ENCODE measurements at regions not wholly inside any gene's neighbourhood (a gene's known extent, or its start where the extent isn't known, plus 50 kb on each side); places are given as distances from the start of the nearest gene placed in this dataset.

DNA sequence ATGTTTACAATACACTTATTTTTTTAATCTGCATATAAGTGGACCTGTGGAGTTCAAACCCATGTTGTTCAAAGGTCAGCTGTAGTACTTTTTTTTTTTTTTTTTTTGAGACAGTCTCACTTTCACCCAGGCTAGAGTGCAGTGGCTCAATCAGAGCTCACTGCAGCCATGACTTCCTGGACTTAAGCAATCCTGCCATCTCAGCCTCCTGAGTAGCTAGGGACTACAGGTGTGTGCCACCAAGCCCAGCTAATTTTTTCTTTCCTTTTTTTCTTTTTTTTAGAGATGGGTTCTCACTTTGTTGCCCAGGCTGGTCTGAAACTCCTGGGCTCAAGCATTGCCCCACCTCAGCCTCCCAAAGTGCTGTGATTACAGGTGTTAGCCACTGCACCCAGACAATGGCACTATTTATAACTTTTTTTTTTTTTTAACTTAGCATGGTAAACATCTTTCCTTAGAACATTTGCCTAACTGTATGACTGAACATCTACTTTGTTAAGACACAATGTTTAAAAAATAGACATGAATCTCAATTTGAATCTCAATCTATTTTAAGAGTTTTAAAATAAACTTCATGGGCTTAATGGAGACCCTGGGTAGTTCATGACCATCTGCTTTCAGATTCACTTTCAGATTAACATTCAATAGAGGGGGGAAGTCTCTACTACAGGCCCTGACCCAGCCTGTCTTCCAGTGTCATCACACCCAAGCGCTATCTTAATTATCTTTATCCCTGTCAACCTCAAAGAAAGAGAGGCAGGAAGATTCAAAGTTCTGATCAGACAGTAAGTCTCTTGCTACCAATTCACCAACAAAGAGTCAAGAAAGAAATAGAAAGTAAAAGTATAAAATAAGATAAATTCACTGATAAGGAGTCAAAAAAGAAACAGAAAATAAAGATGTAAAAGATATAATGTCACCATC is 97.7 kb upstream of the DOCK9 start:
- Histone ChIP-seq H3K9ac (ENCODE audit: low read length in 2 of 2) (no peak overlapping the region), H3K4me1 (ENCODE audit: control insufficient read depth, insufficient read depth, low read length) (peaks cover 5% of the 10 kb centered on the region), H3K36me3 (ENCODE audit: control insufficient read depth in 2 of 2, insufficient read depth in 2 of 2, low read length in 2 of 2) (peaks cover 0 to 3% of the 10 kb centered on the region in 2 donors), H3K27me3 (ENCODE audit: control insufficient read depth in 1 of 2, insufficient read depth in 2 of 2, low read length in 2 of 2) (no peaks in the 10 kb centered on the region), H3K27ac (ENCODE audit: low read length) (no peak overlapping the region), H3K4me3 (ENCODE audit: low read length in 2 of 2) (no peak overlapping the region), H3K9me3 (ENCODE audit: control insufficient read depth in 2 of 2, low read length in 2 of 2) (peaks cover 5% of the 10 kb centered on the region in 2 donors)

DNA sequence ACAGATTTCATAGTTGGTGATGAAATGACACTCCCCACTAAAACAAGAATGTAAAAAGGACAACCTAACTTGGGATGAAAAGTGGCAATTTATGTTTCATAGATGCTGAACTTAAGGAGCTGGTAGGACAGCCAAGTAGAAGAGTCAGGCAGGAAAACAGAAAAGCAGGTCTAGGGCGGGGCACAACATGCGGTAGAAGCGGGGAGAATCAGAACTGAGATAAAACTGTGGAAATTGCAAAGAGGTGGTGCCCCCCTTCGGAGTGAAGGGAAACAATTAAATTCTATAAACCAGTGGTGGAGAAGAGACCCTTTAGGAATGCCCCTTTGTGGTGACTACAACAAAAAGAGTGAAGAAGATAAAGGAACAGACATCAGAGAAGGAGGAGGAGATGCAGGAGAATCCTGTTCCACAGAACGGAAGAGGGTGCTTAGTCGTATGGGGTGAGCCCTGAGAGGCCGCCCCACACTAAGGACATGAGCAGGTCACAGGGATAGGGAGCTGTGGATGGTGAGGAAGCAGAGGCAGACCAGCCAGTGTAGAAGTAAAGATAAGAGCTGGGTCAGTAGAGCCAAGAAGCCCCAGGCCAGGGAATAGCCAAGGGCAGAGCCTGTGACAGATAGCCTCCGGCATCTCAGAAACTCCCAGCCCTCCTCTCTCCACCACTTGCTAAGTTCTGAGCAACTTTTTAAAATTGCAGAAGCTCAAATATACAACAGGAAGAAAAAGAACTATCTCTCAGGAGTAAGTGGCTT is 100.3 kb upstream of the DOCK9 start:
- Histone ChIP-seq H3K27me3 (ENCODE audit: control insufficient read depth in 1 of 2, insufficient read depth in 2 of 2, low read length in 2 of 2) (no peaks in the 10 kb centered on the region), H3K4me3 (ENCODE audit: low read length in 2 of 2) (no peak overlapping the region), H3K4me1 (ENCODE audit: control insufficient read depth, insufficient read depth, low read length) (peaks cover 7% of the 10 kb centered on the region), H3K9me3 (ENCODE audit: control insufficient read depth in 2 of 2, low read length in 2 of 2) (peaks cover 5% of the 10 kb centered on the region in 2 donors), H3K27ac (ENCODE audit: low read length) (no peak overlapping the region), H3K36me3 (ENCODE audit: control insufficient read depth in 2 of 2, insufficient read depth in 2 of 2, low read length in 2 of 2) (no peaks in the 10 kb centered on the region), H3K9ac (ENCODE audit: low read length in 2 of 2) (no peak overlapping the region)

DNA sequence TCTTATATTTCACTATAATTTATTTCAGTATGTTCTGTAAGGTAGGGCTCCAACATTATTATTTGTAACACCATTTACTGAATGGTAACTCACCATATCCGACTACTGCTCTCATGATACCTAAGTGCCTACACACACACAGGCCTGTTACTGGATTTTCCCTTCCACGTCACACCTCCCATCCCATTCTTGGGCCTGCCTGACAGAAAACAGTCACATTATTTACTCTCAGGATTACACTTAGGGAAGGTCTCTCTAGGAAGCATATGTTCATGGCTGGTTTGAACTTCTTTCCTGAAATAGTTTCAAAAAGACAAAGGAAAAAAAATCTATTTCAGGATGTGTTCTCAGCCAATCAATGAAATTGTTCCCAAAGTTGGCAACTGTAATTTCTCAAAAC is 102.3 kb upstream of the DOCK9 start:
- H3K4me3 ChIP-seq (ENCODE audit: low read length in 2 of 2): no peak overlapping the region
- no peaks in the 10 kb centered on the region for H3K36me3 ChIP-seq (ENCODE audit: control insufficient read depth in 2 of 2, insufficient read depth in 2 of 2, low read length in 2 of 2)

DNA sequence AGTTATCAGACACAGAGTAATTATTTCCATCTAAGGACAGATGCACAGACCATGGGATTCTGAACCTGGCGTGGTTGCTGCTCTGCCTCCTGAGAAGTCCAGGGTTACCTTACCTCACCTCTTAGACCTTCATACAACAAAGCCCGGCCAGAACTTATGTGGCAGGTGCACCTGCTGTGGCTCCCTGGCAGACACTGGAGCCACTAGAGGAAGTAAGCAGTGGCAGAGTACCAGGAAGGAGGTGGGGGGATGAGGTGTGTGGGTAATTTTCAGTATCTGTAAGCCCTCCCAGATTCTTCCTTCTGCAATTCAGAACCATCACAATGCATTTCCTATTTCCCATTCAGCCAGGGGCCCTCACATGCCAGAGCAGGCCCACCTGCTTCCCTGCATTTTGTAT is 106.1 kb upstream of the DOCK9 start:
- H3K36me3 ChIP-seq (ENCODE audit: control insufficient read depth in 2 of 2, insufficient read depth in 2 of 2, low read length in 2 of 2): no peaks in the 10 kb centered on the region
- no peak overlapping the region for H3K27ac ChIP-seq (ENCODE audit: low read length)
- peak overlapping the region; percentile 68 to 91 for H3K4me3 ChIP-seq (ENCODE audit: low read length in 2 of 2)
- H3K9me3 ChIP-seq (ENCODE audit: control insufficient read depth in 2 of 2, low read length in 2 of 2): no peaks in the 10 kb centered on the region
- peaks cover 29% of the 10 kb centered on the region for H3K4me1 ChIP-seq (ENCODE audit: control insufficient read depth, insufficient read depth, low read length)
- no peaks in the 10 kb centered on the region for H3K27me3 ChIP-seq (ENCODE audit: control insufficient read depth in 1 of 2, insufficient read depth in 2 of 2, low read length in 2 of 2)
- no peak overlapping the region for H3K9ac ChIP-seq (ENCODE audit: low read length in 2 of 2)

More for the DNA sequence above, 102.3 kb upstream of the DOCK9 start:
- no peaks in the 10 kb centered on the region for H3K27me3 ChIP-seq (ENCODE audit: control insufficient read depth in 1 of 2, insufficient read depth in 2 of 2, low read length in 2 of 2)
- H3K27ac ChIP-seq (ENCODE audit: low read length): no peak overlapping the region
- no peak overlapping the region for H3K9ac ChIP-seq (ENCODE audit: low read length in 2 of 2)
- H3K4me1 ChIP-seq (ENCODE audit: control insufficient read depth, insufficient read depth, low read length): peaks cover 17% of the 10 kb centered on the region
- H3K9me3 ChIP-seq (ENCODE audit: control insufficient read depth in 2 of 2, low read length in 2 of 2): no peaks in the 10 kb centered on the region

DNA sequence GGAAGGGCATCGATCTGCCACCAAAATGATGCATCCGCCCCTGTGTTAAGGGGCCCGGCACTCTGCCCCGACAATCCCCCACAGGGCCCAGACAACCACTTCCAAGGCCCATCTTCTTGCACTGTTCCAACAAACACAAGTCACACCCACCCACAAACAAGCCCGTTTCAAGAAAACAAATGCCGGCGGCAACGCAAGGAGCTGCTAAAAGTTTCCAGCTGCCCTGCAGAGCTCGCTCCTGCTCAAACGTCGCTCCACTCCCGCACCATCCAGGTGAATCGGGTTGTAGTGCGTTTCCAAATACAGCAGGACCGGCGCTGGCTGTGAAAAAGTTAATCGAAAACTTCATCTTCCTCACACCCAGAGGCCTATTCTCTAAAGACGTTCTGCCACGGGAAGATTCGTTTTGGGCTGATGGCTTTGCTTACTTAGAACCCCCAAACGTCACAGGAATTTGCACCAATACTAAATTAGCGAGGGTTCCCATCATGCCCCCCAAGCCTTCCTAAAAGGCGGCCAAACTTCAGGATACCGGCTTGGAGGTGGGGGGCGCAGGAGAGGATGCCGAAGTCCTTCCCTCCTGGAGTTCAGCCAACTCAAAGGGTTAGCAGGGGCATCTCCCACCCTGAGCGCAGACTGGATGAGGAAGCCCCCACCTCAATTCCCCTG is 107.4 kb upstream of the DOCK9 start:
- Histone ChIP-seq H3K27ac (ENCODE audit: low read length) (peak overlapping the region; percentile 31), H3K9me3 (ENCODE audit: control insufficient read depth in 2 of 2, low read length in 2 of 2) (no peaks in the 10 kb centered on the region), H3K36me3 (ENCODE audit: control insufficient read depth in 2 of 2, insufficient read depth in 2 of 2, low read length in 2 of 2) (no peaks in the 10 kb centered on the region), H3K27me3 (ENCODE audit: control insufficient read depth in 1 of 2, insufficient read depth in 2 of 2, low read length in 2 of 2) (no peaks in the 10 kb centered on the region), H3K4me3 (ENCODE audit: low read length in 2 of 2) (peak overlapping the region; percentile 68 to 91), H3K9ac (ENCODE audit: low read length in 2 of 2) (peak overlapping the region in 1 of 2 donors; percentile 64), H3K4me1 (ENCODE audit: control insufficient read depth, insufficient read depth, low read length) (peaks cover 29% of the 10 kb centered on the region)

DNA sequence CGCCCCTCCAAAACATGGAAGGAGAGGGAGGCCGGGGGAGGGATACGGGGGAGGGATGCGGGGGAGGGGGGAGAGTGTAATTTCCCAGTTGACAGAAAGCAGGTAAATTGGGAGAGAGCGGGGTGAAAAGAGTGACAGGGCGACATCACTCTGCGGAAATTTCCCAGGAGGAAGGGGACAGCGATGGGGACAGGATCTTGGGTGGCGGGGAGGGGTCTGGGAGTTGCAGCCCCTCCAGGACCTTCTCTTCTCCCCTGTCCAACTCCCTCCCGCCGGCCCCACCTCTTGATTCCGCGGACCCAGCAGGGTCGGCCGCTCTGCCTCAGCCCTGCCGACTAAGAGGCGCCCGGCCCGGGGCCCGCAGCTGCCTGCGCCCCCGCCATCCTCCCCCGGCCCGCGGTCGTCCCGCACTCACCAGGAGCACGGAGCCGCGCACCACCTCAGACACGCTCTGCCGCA is 108.0 kb upstream of the DOCK9 start:
- Histone ChIP-seq H3K27me3 (ENCODE audit: control insufficient read depth in 1 of 2, insufficient read depth in 2 of 2, low read length in 2 of 2) (no peaks in the 10 kb centered on the region), H3K4me3 (ENCODE audit: low read length in 2 of 2) (peak overlapping the region; percentile 68 to 91), H3K4me1 (ENCODE audit: control insufficient read depth, insufficient read depth, low read length) (peaks cover 29% of the 10 kb centered on the region), H3K36me3 (ENCODE audit: control insufficient read depth in 2 of 2, insufficient read depth in 2 of 2, low read length in 2 of 2) (no peaks in the 10 kb centered on the region), H3K9me3 (ENCODE audit: control insufficient read depth in 2 of 2, low read length in 2 of 2) (no peaks in the 10 kb centered on the region), H3K27ac (ENCODE audit: low read length) (no peak overlapping the region), H3K9ac (ENCODE audit: low read length in 2 of 2) (peak overlapping the region; percentile 47 to 64)

DNA sequence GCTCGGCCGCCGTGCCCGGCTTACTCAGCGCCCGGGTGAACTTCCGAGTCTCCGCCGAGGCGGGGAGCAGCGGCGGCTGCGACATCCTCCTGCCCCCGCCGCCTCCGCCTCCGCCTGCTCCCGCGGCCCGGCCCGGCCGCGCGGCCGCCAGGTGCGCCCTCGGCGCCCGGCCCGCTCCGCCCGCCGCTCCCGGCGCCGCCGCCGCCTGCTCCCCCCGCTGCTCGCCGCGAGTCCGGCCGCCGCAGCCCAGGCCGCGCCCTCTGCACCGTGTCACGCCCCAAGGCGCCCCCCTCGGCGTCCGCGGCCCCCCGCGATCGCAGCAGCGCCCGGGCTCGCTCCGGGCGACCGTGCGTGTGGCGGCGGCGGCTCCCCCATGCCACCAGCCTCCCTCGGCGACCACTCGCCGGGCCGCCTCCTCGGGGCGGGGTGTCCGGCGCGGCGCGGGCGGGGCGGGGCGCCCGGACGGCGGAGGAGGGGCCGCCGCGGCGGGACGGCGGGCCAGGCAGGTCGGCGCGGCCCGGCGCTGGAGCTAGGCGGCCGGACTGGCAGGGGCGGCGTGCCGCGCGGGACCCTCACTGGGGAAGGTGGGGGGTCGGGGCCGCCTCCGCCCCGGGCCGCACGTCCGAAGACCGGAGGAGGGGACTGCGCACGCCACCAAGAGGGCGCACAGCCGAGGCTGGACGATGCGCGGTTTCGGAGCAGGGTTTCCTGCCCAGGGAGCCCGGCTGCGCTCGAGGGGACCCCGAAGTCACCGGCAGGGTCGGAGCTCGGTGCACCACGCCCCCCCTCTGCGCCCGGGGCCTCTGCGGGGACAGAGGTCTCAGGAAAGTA is 108.6 kb upstream of the DOCK9 start:
- Histone ChIP-seq H3K4me1 (ENCODE audit: control insufficient read depth, insufficient read depth, low read length) (peaks cover 27% of the 10 kb centered on the region), H3K9ac (ENCODE audit: low read length in 2 of 2) (peak overlapping the region; percentile 86 to 90), H3K27me3 (ENCODE audit: control insufficient read depth in 1 of 2, insufficient read depth in 2 of 2, low read length in 2 of 2) (no peaks in the 10 kb centered on the region), H3K4me3 (ENCODE audit: low read length in 2 of 2) (peak overlapping the region; percentile 75 to 91), H3K36me3 (ENCODE audit: control insufficient read depth in 2 of 2, insufficient read depth in 2 of 2, low read length in 2 of 2) (no peaks in the 10 kb centered on the region), H3K27ac (ENCODE audit: low read length) (peak overlapping the region; percentile 90), H3K9me3 (ENCODE audit: control insufficient read depth in 2 of 2, low read length in 2 of 2) (no peaks in the 10 kb centered on the region)

DNA sequence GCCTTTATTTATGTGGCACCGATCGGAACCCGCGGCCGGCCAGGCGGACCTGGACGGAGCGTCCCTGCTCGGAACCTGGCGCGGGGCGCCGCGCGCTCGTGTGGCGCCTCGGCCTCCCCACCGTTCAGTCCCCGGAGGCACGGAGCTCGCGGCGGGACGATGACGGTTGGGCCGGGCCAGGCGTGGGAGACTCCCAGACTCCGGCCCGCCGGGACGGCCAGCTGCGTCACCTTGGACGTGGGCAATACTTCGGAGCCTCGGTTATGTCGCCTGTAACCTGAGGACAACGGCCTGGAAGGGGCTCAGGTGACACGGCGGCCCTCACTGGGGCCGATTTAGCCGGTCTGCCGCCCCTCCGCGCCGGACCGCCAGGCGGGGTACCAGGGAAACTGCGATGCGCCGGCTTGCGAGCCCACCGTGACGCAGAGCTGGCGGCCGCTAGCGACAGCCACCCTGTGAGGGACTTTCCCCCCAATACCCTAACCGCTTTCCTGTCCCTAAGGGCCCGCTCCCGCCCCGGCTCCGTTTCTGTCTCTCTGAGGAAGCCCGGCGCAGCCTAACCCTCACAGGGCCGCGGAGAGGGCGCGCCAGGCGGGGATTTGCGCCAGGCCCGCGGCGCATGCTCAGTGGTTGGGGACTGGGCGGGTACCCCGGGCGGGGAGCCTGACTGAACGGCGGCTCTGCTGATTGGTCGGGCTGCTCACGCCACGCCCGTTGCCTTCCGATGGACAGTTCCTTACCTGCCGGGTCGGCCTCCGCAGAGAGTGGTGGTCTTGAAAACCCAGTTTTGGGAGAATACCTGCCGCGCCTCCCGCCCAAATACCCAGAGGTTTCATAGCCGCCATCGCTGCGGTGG is 109.5 kb upstream of the DOCK9 start:
- no peaks in the 10 kb centered on the region for H3K36me3 ChIP-seq (ENCODE audit: control insufficient read depth in 2 of 2, insufficient read depth in 2 of 2, low read length in 2 of 2)
- no peaks in the 10 kb centered on the region for H3K9me3 ChIP-seq (ENCODE audit: control insufficient read depth in 2 of 2, low read length in 2 of 2)
- peak overlapping the region; percentile 86 to 90 for H3K9ac ChIP-seq (ENCODE audit: low read length in 2 of 2)
- H3K27ac ChIP-seq (ENCODE audit: low read length): peak overlapping the region; percentile 90
- peak overlapping the region; percentile 75 to 91 for H3K4me3 ChIP-seq (ENCODE audit: low read length in 2 of 2)
- no peaks in the 10 kb centered on the region for H3K27me3 ChIP-seq (ENCODE audit: control insufficient read depth in 1 of 2, insufficient read depth in 2 of 2, low read length in 2 of 2)
- peaks cover 27% of the 10 kb centered on the region for H3K4me1 ChIP-seq (ENCODE audit: control insufficient read depth, insufficient read depth, low read length)

DNA sequence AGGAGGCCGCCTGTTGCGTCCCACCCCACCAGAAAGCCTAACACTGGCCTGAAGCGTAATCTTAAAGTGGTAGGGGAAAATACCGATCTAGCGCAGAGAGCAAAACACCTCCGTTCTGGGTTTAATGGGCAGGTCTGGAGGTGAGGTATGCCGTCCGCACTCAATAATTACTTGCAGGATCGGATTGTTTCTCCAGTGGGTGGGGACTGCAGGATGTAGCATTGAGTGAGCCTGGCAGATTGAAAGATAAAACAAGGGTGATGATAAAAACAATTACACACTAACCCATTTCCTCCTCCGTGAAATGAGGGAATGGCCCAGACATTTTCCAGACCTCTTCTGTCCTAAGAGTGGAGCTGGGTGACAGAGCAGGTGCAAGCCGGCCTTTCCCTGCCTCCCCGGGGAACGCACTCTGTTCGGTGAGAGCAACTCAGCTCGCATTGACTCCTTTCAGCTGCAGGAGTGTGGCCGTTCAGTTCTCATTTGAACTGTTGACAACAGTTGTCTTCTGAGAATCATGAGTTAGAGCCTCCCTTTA is 110.2 kb upstream of the DOCK9 start:
- Histone ChIP-seq H3K4me1 (ENCODE audit: control insufficient read depth, insufficient read depth, low read length) (peaks cover 27% of the 10 kb centered on the region), H3K27ac (ENCODE audit: low read length) (peak overlapping the region; percentile 90), H3K27me3 (ENCODE audit: control insufficient read depth in 1 of 2, insufficient read depth in 2 of 2, low read length in 2 of 2) (no peaks in the 10 kb centered on the region), H3K4me3 (ENCODE audit: low read length in 2 of 2) (peak overlapping the region; percentile 75 to 91), H3K36me3 (ENCODE audit: control insufficient read depth in 2 of 2, insufficient read depth in 2 of 2, low read length in 2 of 2) (no peaks in the 10 kb centered on the region), H3K9me3 (ENCODE audit: control insufficient read depth in 2 of 2, low read length in 2 of 2) (no peaks in the 10 kb centered on the region), H3K9ac (ENCODE audit: low read length in 2 of 2) (peak overlapping the region; percentile 72 to 86)

All from stomach smooth muscle (tissue), 2 donors.